IPS-11a (cell line): ENCODE measurements at regions not wholly inside any gene's neighbourhood (a gene's known extent, or its start where the extent isn't known, plus 50 kb on each side); places are given as distances from the start of the nearest gene placed in this dataset.
"Not testable (repeated sequence)": the region's sequence is repeated elsewhere in the genome, so short reads cannot be mapped to it uniquely, and the experiment has no call there.

Experiments
- H3K4me3 ChIP-seq: one replicate; pipeline ENCODE4 v1.5.1; 2013; ENCODE audit warnings: low read depth, low read length, control low read depth

GRCh38 chrY:26372480-26372879, 750.6 kb downstream of the CDY1 start:
- not testable (repeated sequence) for H3K4me3 ChIP-seq

GRCh38 chrY:26408671-26409328, 786.9 kb downstream of the CDY1 start:
- peak overlapping the region; percentile 47 for H3K4me3 ChIP-seq

- peak overlapping the region; percentile 47 for H3K4me3 ChIP-seq
Measured at GRCh38 chrY:26409329-26409712, 787.4 kb downstream of the CDY1 start.
